SK-N-SH (cell line): ENCODE measurements at regions not wholly inside any gene's neighbourhood (a gene's known extent, or its start where the extent isn't known, plus 50 kb on each side); places are given as distances from the start of the nearest gene placed in this dataset.

Source experiments
- JUND ChIP-seq: IDR thresholded peaks from 2 replicates; pipeline ENCODE4 v1.4.0; 2012
- TF ChIP-seq, protein P1 (sequence below): IDR thresholded peaks from 2 replicates; pipeline ENCODE4 v1.6.1; 2012; ENCODE audit warnings: mild to moderate bottlenecking, low read depth, low read length, moderate library complexity

DNA sequence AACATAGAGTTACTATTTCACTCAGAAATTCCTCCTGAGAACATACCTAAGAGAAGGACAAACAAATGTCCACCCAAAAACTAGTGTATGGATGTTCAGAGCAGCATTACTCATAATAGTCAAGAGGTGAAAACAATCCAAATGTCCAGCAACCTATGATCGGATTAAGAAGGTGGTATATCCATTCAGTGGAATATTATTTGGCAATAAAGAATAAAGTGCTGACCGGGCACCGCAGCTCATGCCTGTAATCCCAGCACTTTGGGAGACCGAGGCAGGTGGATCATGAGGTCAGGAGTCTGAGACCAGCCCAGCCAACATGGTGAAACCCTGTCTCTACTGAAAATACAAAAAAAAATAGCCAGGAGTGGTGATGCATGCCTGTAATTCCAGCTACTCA lies 182.8 kb upstream of the AGAP1 start:
- TF ChIP-seq, protein P1, sequence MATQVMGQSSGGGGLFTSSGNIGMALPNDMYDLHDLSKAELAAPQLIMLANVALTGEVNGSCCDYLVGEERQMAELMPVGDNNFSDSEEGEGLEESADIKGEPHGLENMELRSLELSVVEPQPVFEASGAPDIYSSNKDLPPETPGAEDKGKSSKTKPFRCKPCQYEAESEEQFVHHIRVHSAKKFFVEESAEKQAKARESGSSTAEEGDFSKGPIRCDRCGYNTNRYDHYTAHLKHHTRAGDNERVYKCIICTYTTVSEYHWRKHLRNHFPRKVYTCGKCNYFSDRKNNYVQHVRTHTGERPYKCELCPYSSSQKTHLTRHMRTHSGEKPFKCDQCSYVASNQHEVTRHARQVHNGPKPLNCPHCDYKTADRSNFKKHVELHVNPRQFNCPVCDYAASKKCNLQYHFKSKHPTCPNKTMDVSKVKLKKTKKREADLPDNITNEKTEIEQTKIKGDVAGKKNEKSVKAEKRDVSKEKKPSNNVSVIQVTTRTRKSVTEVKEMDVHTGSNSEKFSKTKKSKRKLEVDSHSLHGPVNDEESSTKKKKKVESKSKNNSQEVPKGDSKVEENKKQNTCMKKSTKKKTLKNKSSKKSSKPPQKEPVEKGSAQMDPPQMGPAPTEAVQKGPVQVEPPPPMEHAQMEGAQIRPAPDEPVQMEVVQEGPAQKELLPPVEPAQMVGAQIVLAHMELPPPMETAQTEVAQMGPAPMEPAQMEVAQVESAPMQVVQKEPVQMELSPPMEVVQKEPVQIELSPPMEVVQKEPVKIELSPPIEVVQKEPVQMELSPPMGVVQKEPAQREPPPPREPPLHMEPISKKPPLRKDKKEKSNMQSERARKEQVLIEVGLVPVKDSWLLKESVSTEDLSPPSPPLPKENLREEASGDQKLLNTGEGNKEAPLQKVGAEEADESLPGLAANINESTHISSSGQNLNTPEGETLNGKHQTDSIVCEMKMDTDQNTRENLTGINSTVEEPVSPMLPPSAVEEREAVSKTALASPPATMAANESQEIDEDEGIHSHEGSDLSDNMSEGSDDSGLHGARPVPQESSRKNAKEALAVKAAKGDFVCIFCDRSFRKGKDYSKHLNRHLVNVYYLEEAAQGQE, result no peak
- no peak for TF ChIP-seq JUND
